Lower lobe of right lung (tissue), 2 donors: ENCODE measurements at regions not wholly inside any gene's neighbourhood (a gene's known extent, or its start where the extent isn't known, plus 50 kb on each side); places are given as distances from the start of the nearest gene placed in this dataset.

ENCODE experiments used
- ATAC-seq, 2 donors: fragments of 200-7000 bp; cut with Tn5 transposase; one replicate each; pipeline ENCODE4 v1.9.1; 2020 to 2022; ENCODE audit warnings: mild to moderate bottlenecking in 2 of 2, moderate library complexity in 2 of 2
- DNase-seq: peaks from one replicate; pipeline ENCODE4 v3.0.0-alpha.2; 2020
- H3K27ac ChIP-seq: fragments of 200-600 bp; one replicate; pipeline ENCODE4 v1.8.0; 2022
- H3K27me3 ChIP-seq: fragments of 200-600 bp; one replicate; pipeline ENCODE4 v1.8.0; 2022; ENCODE audit warnings: low read depth
- H3K36me3 ChIP-seq: fragments of 200-600 bp; one replicate; pipeline ENCODE4 v1.8.0; 2022; ENCODE audit warnings: mild to moderate bottlenecking
- H3K4me1 ChIP-seq: fragments of 200-600 bp; one replicate; pipeline ENCODE4 v1.8.0; 2022
- H3K4me3 ChIP-seq: fragments of 200-600 bp; one replicate; pipeline ENCODE4 v1.8.0; 2022; ENCODE audit warnings: mild to moderate bottlenecking
- H3K9me3 ChIP-seq: fragments of 200-600 bp; one replicate; pipeline ENCODE4 v1.8.0; 2022
- intact Hi-C: fragments of 100-400 bp; cut with DNase I; formaldehyde crosslinking; loops from one replicate; pipeline ENCODE4 v1.11.0; 2022
- TF ChIP-seq, protein P1 (sequence below): fragments of 200-600 bp; IDR thresholded peaks from one replicate; pipeline ENCODE4 v1.8.0; 2022; ENCODE audit warnings: antibody characterized with exemption, mild to moderate bottlenecking
- donor health status: DM: no; HTN: yes; CAD: no; lungs with severe emphysema.

DNA sequence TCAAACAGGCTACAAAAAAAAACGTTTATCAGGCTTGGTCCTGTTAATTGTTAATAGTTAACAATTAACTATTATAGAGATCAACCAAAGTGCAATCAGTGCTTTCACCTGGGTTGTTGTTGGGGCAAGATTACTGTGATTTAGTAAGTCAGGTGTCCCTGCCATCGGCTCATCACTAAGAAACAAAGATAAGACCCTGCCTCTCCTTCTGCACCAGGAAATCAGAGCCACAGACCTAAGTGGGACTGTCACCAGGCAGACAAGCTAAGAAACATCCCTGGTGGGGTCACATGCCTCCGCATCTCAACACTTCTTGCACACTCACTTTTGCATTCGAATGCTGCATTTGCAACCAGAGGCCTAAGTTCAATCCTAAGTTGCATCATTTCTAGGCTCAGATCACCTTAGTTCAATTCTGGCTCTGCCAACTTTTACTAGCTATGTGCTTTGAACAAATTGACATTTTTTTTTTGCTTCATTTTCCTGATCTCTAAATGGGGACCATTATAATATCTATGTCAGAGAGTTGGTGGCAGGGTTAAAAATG, 298.9 kb upstream of the B3GAT1 start:
- DNase-seq: no peak
- H3K36me3 ChIP-seq: no peaks in the 10 kb centered on the region
- intact Hi-C loops: no loop called here

DNA sequence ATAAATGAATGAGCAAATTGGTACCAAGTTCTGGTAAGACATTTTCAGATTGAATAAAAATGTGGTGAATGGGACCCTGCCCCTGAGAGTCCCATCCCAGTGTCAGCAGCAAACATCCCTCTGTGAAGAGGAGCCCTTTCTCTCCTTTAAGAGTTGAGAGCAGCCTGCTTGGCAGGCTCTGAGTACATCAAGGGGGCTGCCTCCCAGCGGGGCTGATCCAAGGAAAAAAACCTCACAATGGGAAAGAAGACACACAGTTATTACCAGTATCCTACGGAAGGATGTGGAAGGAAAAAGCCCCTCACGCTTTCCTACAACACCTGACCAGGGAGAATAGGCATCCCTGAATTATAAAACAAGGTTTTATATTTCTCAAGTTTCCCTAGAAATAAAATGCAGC, 293.8 kb upstream of the B3GAT1 start:
- TF ChIP-seq, protein P1, sequence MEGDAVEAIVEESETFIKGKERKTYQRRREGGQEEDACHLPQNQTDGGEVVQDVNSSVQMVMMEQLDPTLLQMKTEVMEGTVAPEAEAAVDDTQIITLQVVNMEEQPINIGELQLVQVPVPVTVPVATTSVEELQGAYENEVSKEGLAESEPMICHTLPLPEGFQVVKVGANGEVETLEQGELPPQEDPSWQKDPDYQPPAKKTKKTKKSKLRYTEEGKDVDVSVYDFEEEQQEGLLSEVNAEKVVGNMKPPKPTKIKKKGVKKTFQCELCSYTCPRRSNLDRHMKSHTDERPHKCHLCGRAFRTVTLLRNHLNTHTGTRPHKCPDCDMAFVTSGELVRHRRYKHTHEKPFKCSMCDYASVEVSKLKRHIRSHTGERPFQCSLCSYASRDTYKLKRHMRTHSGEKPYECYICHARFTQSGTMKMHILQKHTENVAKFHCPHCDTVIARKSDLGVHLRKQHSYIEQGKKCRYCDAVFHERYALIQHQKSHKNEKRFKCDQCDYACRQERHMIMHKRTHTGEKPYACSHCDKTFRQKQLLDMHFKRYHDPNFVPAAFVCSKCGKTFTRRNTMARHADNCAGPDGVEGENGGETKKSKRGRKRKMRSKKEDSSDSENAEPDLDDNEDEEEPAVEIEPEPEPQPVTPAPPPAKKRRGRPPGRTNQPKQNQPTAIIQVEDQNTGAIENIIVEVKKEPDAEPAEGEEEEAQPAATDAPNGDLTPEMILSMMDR: no peak
- H3K9me3 ChIP-seq: no peaks in the 10 kb centered on the region
- DNase-seq (no peak), ATAC-seq (no peak)
- no peaks in the 10 kb centered on the region for H3K4me1 ChIP-seq
- H3K27me3 ChIP-seq: peaks cover 10% of the 10 kb centered on the region
- no peak overlapping the region for H3K27ac ChIP-seq
- H3K36me3 ChIP-seq: no peaks in the 10 kb centered on the region
- intact Hi-C loops: no loop called here
- no peak overlapping the region for H3K4me3 ChIP-seq

More for the DNA sequence above, 298.9 kb upstream of the B3GAT1 start:
- no peaks in the 10 kb centered on the region for H3K9me3 ChIP-seq
- ATAC-seq: no peak
- H3K4me3 ChIP-seq: no peak overlapping the region
- TF ChIP-seq, protein P1: no peak
- no peak overlapping the region for H3K27ac ChIP-seq
- no peaks in the 10 kb centered on the region for H3K4me1 ChIP-seq
- no peaks in the 10 kb centered on the region for H3K27me3 ChIP-seq

DNA sequence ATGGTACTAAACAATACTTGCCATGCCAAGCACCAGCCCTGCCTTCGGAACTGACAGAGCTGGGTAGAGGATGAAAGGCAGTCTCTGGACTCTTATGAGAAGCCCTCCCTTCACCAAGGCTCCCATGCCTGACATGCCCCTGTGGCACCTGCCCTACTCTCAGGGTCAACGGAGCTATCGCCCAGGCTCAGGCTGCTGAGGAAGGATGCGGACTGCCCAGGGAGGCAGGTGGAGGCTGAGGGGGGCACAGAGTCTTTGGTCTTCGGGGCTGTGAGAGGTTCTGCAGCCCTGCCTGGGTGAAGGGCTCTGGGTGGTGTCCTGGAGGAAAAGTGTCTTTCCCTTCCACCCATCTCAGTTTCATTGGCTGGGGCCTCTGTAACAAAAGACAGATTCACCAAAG, 290.8 kb upstream of the B3GAT1 start:
- ATAC-seq: no peak
- intact Hi-C loops: no loop called here
- Histone ChIP-seq H3K9me3 (no peaks in the 10 kb centered on the region), H3K27ac (no peak overlapping the region), H3K36me3 (no peaks in the 10 kb centered on the region), H3K4me1 (no peaks in the 10 kb centered on the region), H3K4me3 (no peak overlapping the region), H3K27me3 (peaks cover 19% of the 10 kb centered on the region)
- DNase-seq: no peak
- TF ChIP-seq, protein P1: no peak

DNA sequence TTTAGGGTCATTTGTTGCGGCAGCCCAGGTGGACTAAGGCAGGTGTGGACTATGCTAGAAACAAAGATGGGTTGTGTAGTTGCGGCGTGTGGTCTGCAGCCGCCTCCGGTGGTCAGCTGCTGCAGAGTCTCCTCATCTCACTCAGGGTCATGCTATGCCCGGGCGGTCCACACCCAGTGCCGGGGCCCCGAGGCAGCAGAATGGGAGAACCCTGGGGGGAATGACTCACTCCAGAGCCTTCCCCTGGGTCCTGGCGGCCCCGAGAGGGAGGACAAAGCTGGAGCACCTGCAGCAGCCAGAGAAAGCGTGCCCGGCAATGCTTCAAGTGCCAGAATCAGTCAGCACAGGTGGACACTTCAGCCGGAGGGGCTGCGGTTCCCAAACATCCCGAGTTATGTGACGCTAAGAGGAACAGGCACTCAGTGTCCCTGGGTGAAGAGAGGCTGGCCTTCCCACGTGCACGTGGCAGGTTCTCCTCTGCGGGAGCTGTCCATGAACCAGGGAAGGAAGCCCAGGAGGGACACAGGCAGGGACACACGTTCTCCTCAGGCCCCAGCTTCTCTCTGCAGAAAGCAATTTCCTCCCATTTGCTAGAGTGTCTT, 289.6 kb upstream of the B3GAT1 start:
- TF ChIP-seq, protein P1: no peak
- intact Hi-C loops: no loop called here
- Histone ChIP-seq H3K9me3 (no peaks in the 10 kb centered on the region), H3K27ac (no peak overlapping the region), H3K27me3 (peaks cover 19% of the 10 kb centered on the region), H3K4me3 (no peak overlapping the region), H3K36me3 (no peaks in the 10 kb centered on the region), H3K4me1 (no peaks in the 10 kb centered on the region)
- ATAC-seq (peak in 1 of 2 donors; percentile 48), DNase-seq (no peak)

DNA sequence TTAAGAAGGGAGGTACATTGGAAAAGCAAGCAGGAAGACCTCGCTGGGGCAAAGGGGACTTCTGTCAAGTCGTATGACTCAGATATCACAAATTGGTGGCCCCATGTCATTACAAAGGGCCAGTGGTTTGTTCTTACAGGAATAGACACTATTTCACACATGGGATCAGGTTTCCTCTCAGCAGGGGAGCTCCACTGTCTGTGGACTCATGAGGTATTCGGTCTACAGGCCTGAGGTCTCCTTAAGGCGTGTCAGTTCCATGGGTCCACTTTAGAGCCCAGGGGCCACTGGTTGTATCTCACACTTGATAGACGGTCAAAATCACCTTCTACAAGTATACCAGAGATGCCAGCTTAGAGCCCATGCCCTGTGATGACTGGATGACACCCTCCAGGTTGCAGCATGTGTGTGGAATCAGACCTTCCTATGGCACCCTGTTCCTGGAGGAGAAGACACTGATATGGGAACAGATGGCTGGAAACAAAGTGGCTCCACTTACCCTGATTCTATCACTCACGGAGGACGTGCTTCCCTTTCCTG, 288.1 kb upstream of the B3GAT1 start:
- no peak overlapping the region for H3K27ac ChIP-seq
- no peak overlapping the region for H3K4me3 ChIP-seq
- TF ChIP-seq, protein P1: no peak
- intact Hi-C loops: no loop called here
- H3K9me3 ChIP-seq: no peaks in the 10 kb centered on the region
- no peaks in the 10 kb centered on the region for H3K4me1 ChIP-seq
- no peak for ATAC-seq
- no peak for DNase-seq
- no peaks in the 10 kb centered on the region for H3K36me3 ChIP-seq
- peaks cover 19% of the 10 kb centered on the region for H3K27me3 ChIP-seq
